K562 (cell line): ENCODE measurements at regions not wholly inside any gene's neighbourhood (a gene's known extent, or its start where the extent isn't known, plus 50 kb on each side); places are given as distances from the start of the nearest gene placed in this dataset.

Source experiments
- ATAC-seq: fragments of 200-7000 bp; cut with Tn5 transposase; 3 replicates; pipeline ENCODE4 v1.9.1; 2020; ENCODE audit warnings: moderate library complexity
- BruUV-seq: library from RNA; stranded (reverse); fragments of 400-500 nt; replicated peaks from 2 replicates; lab custom pipeline; 2021; lab: Mats Ljungman, UMichigan
- CTCF ChIA-PET: fragments of 300-600 bp; formaldehyde crosslinking; extraction: SDS; loops from one replicate; lab custom pipeline; 2021; ENCODE audit warnings: low intra/inter-chr PET ratio; lab: Yijun Ruan, JAX
- POLR2A ChIA-PET: fragments of 300-600, 350-650 bp; sonication (Branson Sonifier 250); formaldehyde crosslinking; extraction: SDS; loops from one replicate; lab custom pipeline; 2021; ENCODE audit warnings: antibody characterized with exemption, inconsistent platforms; lab: Yijun Ruan, JAX
- DNase-seq, 4 experiments: peaks; one replicate each; pipeline versions ENCODE4 v3.0.0 to v3.0.0-alpha.2; 2011 to 2018; ENCODE audit warnings: low spot score in 3 of 4, mixed read lengths in 3 of 4; ENCODE audit errors: extremely low read depth in 1 of 4
- FAIRE-seq: peaks from 2 replicates; lab custom pipeline; 2011; peaks lifted over from hg19 to GRCh38; lab: Jason Lieb, UNC
- H2AFZ ChIP-seq: 2 replicates; pipeline ENCODE4 v1.6.0; 2011; ENCODE audit warnings: low read depth, low read length, control low read depth, inconsistent platforms
- H3K27ac ChIP-seq: fragments of 200-600 bp; 3 replicates; pipeline ENCODE4 v1.8.0; 2011; ENCODE audit warnings: low read depth, mild to moderate bottlenecking, control low read depth, inconsistent platforms, low read length, moderate library complexity, mixed read lengths; ENCODE audit errors: extremely low read depth
- H3K27me3 ChIP-seq, 2 experiments: fragments of 300-600 bp in 1 of 2; 2 replicates in 1 of 2; 3 replicates in 1 of 2; pipeline versions ENCODE4 v1.6.0 to v1.8.0; 2011; ENCODE audit warnings: inconsistent platforms in 2 of 2, low read length in 2 of 2, mild to moderate bottlenecking in 1 of 2, mixed read lengths in 1 of 2, moderate library complexity in 1 of 2; ENCODE audit not compliant: control insufficient read depth in 2 of 2, insufficient read depth in 2 of 2
- H3K36me3 ChIP-seq: fragments of 300-600 bp; 3 replicates; pipeline ENCODE4 v1.8.0; 2011; ENCODE audit warnings: mild to moderate bottlenecking, low read length, inconsistent platforms; ENCODE audit not compliant: control insufficient read depth, insufficient read depth
- H3K4me1 ChIP-seq, 2 experiments: fragments of 200-600 bp in 1 of 2; replicated peaks in 1 of 2; 2 replicates in 1 of 2; 3 replicates in 1 of 2; pipeline versions ENCODE4 v1.5.1 to v1.8.0; 2011; ENCODE audit warnings: inconsistent platforms in 2 of 2, low read length in 2 of 2, mild to moderate bottlenecking in 1 of 2, mixed read lengths in 1 of 2, moderate library complexity in 1 of 2; ENCODE audit not compliant: control insufficient read depth in 2 of 2, insufficient read depth in 2 of 2
- H3K4me2 ChIP-seq: 2 replicates; pipeline ENCODE4 v1.6.1; 2011; ENCODE audit warnings: low read length, control low read depth, inconsistent platforms, mixed read lengths; ENCODE audit not compliant: insufficient read depth
- H3K4me3 ChIP-seq: fragments of 200-600 bp; sonication (generic), shearing (Covaris generic); 2 replicates; pipeline ENCODE4 v1.5.1; 2016; ENCODE audit warnings: control low read depth, inconsistent platforms
- H3K79me2 ChIP-seq: fragments of 200-600 bp; 3 replicates; pipeline ENCODE4 v1.8.0; 2011; ENCODE audit warnings: low read length, inconsistent platforms; ENCODE audit not compliant: control insufficient read depth, insufficient read depth
- H3K9ac ChIP-seq, 2 experiments: 2 replicates each; pipeline versions ENCODE4 v1.6.0 to v1.6.1; 2011; ENCODE audit warnings: low read depth in 2 of 2, low read length in 2 of 2, control low read depth in 1 of 2, inconsistent platforms in 1 of 2, mild to moderate bottlenecking in 1 of 2, mixed read lengths in 1 of 2; ENCODE audit not compliant: insufficient read depth in 1 of 2
- H3K9me1 ChIP-seq: one replicate; pipeline ENCODE4 v1.6.0; 2011; ENCODE audit warnings: inconsistent platforms, mild to moderate bottlenecking, low read length, moderate library complexity; ENCODE audit not compliant: control insufficient read depth, insufficient read depth
- H3K9me3 ChIP-seq: replicated peaks from 2 replicates; pipeline ENCODE4 v1.5.1; 2011; ENCODE audit warnings: low read depth, low read length, inconsistent platforms; ENCODE audit not compliant: control insufficient read depth, insufficient read depth
- H4K20me1 ChIP-seq: replicated peaks from 2 replicates; pipeline ENCODE4 v1.6.1; 2011; ENCODE audit warnings: low read length, inconsistent platforms, mixed read lengths; ENCODE audit not compliant: control insufficient read depth, insufficient read depth
- EP400 ChIP-seq: fragments of 450-650 bp; IDR thresholded peaks from 2 replicates; pipeline ENCODE4 v1.6.1; 2017; ENCODE audit warnings: antibody characterized with exemption, mild to moderate bottlenecking, moderate library complexity
- FOXP1 ChIP-seq: sonication (generic); formaldehyde crosslinking; IDR thresholded peaks from 2 replicates; pipeline ENCODE4 v1.8.0; 2022; ENCODE audit warnings: mild to moderate bottlenecking, missing genetic modification reagents
- HMG20B ChIP-seq: fragments of 250-450 bp; sonication (Bioruptor Pico); IDR thresholded peaks from 2 replicates; pipeline ENCODE4 v1.5.0; 2021; ENCODE audit warnings: mild to moderate bottlenecking
- KLF1 ChIP-seq: fragments of 450-650 bp; IDR thresholded peaks from 2 replicates; pipeline ENCODE4 v1.6.1; 2016; ENCODE audit warnings: missing genetic modification characterization, missing compliant biosample characterization
- MXD1 ChIP-seq: fragments of 250-450 bp; sonication (Bioruptor Pico); IDR thresholded peaks from 2 replicates; pipeline ENCODE4 v1.8.0; 2021; ENCODE audit warnings: borderline replicate concordance, mild to moderate bottlenecking, moderate library complexity; ENCODE audit not compliant: poor library complexity, severe bottlenecking
- NR4A1 ChIP-seq, 2 experiments: fragments of 250-450 bp in 1 of 2; fragments of 450-650 bp in 1 of 2; sonication (Bioruptor Pico) in 1 of 2; IDR thresholded peaks; 2 replicates each; pipeline versions ENCODE4 v1.4.0 to v1.6.1; 2016 to 2020; ENCODE audit warnings: mild to moderate bottlenecking in 2 of 2, missing compliant biosample characterization in 1 of 2, missing genetic modification characterization in 1 of 2, moderate library complexity in 1 of 2
- PREB ChIP-seq: sonication (generic); formaldehyde crosslinking; IDR thresholded peaks from 2 replicates; pipeline ENCODE4 v1.8.1; 2023; ENCODE audit warnings: mild to moderate bottlenecking, missing genetic modification reagents
- RNF219 ChIP-seq: fragments of 250-450 bp; sonication (Bioruptor Pico); IDR thresholded peaks from 2 replicates; pipeline ENCODE4 v1.5.0; 2022; ENCODE audit warnings: mild to moderate bottlenecking
- SMARCA4 ChIP-seq: fragments of 450-650 bp; IDR thresholded peaks from 2 replicates; pipeline ENCODE4 v1.6.1; 2016
- TARDBP ChIP-seq: fragments of 450-650 bp; IDR thresholded peaks from 2 replicates; pipeline ENCODE4 v1.6.1; 2016
- TEAD2 ChIP-seq: fragments of 450-650 bp; IDR thresholded peaks from 2 replicates; pipeline ENCODE4 v1.6.1; 2016; ENCODE audit warnings: missing genetic modification characterization, control low read depth, missing compliant biosample characterization
- TFE3 ChIP-seq: fragments of 450-650 bp; formaldehyde crosslinking; IDR thresholded peaks from 2 replicates; pipeline ENCODE4 v1.4.0; 2020; ENCODE audit warnings: mild to moderate bottlenecking, mixed read lengths
- ZNF431 ChIP-seq: sonication (generic); formaldehyde crosslinking; IDR thresholded peaks from 2 replicates; pipeline ENCODE4 v1.8.0; 2022; ENCODE audit warnings: mild to moderate bottlenecking, missing genetic modification reagents
- ZNF445 ChIP-seq: fragments of 250-450 bp; sonication (Bioruptor Pico); IDR thresholded peaks from 2 replicates; pipeline ENCODE4 v1.4.0; 2020; ENCODE audit warnings: low read depth, mild to moderate bottlenecking, moderate library complexity
- WGBS: fragments of 100-300 bp; shearing (Covaris generic); methylation state at CpG from one replicate; pipeline ENCODE4 v1.1.6; 2016; ENCODE audit warnings: low coverage, mixed read lengths; ENCODE audit not compliant: insufficient coverage; ENCODE audit errors: missing lambda C conversion rate; 5-methylcytosine and 5-hydroxymethylcytosine counted together
- in situ Hi-C: fragments of 300-500 bp; cut with MboI; formaldehyde crosslinking; loops from 4 replicates; pipeline ENCODE4 v1.15.0; 2018; ENCODE audit warnings: inconsistent platforms, mixed read lengths
- intact Hi-C: fragments of 100-400 bp; cut with micrococcal nuclease; formaldehyde crosslinking; loops from 2 replicates; pipeline ENCODE4 v1.14.2; 2022
- TF ChIP-seq, protein P1 (sequence below): sonication (generic); formaldehyde crosslinking; IDR thresholded peaks from 2 replicates; pipeline ENCODE4 v1.8.0; 2022; ENCODE audit warnings: mild to moderate bottlenecking, low read depth, missing genetic modification reagents
- TF ChIP-seq, protein P2 (sequence below), 2 experiments: fragments of 450-650 bp; IDR thresholded peaks; 2 replicates each; pipeline ENCODE4 v1.6.1; 2016

DNA sequence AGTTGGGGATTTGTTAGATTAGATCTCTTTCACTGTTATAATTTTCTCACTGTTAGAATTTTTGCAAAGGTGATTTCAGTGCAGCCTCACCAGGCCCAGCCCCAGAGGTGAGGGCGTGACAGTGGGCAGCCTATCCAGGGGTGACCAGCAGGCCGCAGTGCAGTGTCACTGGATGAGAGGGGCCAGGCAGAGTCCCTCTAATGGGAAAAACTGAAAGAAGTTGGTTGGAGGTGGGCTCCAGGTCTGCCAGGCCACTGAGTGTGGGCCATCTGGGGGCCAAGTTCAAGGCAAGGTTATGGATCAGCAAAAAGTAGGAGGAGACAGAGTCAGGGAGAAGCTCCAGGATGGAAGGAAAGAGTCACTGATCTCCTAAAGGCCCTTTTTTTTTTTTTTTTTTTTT is 90.5 kb upstream of the SDK1 start:
- no peaks in the 10 kb centered on the region for H3K36me3 ChIP-seq
- H3K9me3 ChIP-seq, result no peaks in the 10 kb centered on the region
- H3K27ac ChIP-seq, result no peak overlapping the region
- ATAC-seq (peak; percentile 49; the same call in 1 of the 3 replicates), FAIRE-seq (no peak), DNase-seq (no peak)
- intact Hi-C loops, result no loop called here
- WGBS, result 5% methylated on average over 2 of the region's 2 CpGs
- H3K27me3 ChIP-seq, result peaks cover 2 to 9% of the 10 kb centered on the region in 2 experiments; a peak in 4 of 5 replicates
- H3K9me1 ChIP-seq, result no peaks in the 10 kb centered on the region
- BruUV-seq, result no TSS peak
- no peaks in the 10 kb centered on the region for H3K79me2 ChIP-seq
- no peak overlapping the region for H3K4me2 ChIP-seq
- H2AFZ ChIP-seq, result no peak overlapping the region
- H4K20me1 ChIP-seq, result no peaks in the 10 kb centered on the region
- H3K4me1 ChIP-seq, result no peaks in the 10 kb centered on the region
- POLR2A ChIA-PET, result no interaction called here
- in situ Hi-C loops, result no loop called here
- H3K9ac ChIP-seq, result no peak overlapping the region
- CTCF ChIA-PET, result interaction anchor here (0.5 kb wide), 1 partner anchor 1946 kb away, joined by 3 read pairs; no protein-coding TSS in a partner anchor
- no peak overlapping the region for H3K4me3 ChIP-seq
- TF ChIP-seq SMARCA4 (no peak), MXD1 (CRISPR knock-in tag) (no peak), TARDBP (no peak), TEAD2 (tag) (no peak), KLF1 (tag) (no peak), PREB (CRISPR knock-in tag) (no peak), HMG20B (CRISPR knock-in tag) (no peak), ZNF431 (CRISPR knock-in tag) (no peak), NR4A1 (CRISPR knock-in tag; IDR thresholded peaks at IDR 0.05) (no peak), NR4A1 (tag; IDR thresholded peaks at IDR 0.05) (no peak), FOXP1 (CRISPR knock-in tag) (no peak), ZNF445 (CRISPR knock-in tag) (no peak), TFE3 (no peak), EP400 (no peak), RNF219 (no peak)
- TF ChIP-seq, protein P1, sequence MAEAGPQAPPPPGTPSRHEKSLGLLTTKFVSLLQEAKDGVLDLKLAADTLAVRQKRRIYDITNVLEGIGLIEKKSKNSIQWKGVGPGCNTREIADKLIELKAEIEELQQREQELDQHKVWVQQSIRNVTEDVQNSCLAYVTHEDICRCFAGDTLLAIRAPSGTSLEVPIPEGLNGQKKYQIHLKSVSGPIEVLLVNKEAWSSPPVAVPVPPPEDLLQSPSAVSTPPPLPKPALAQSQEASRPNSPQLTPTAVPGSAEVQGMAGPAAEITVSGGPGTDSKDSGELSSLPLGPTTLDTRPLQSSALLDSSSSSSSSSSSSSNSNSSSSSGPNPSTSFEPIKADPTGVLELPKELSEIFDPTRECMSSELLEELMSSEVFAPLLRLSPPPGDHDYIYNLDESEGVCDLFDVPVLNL (CRISPR knock-in tag), result no peak
- TF ChIP-seq, protein P2, sequence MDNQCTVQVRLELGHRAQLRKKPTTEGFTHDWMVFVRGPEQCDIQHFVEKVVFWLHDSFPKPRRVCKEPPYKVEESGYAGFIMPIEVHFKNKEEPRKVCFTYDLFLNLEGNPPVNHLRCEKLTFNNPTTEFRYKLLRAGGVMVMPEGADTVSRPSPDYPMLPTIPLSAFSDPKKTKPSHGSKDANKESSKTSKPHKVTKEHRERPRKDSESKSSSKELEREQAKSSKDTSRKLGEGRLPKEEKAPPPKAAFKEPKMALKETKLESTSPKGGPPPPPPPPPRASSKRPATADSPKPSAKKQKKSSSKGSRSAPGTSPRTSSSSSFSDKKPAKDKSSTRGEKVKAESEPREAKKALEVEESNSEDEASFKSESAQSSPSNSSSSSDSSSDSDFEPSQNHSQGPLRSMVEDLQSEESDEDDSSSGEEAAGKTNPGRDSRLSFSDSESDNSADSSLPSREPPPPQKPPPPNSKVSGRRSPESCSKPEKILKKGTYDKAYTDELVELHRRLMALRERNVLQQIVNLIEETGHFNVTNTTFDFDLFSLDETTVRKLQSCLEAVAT (IDR thresholded peaks at IDR 0.05), result no peak
